Activated CD8-positive, alpha-beta memory T cell treated with anti-CD3 and anti-CD28 coated beads, Interleukin-2, amount 50 U/mL, for 4 hours (primary cell): ENCODE measurements at regions not wholly inside any gene's neighbourhood (a gene's known extent, or its start where the extent isn't known, plus 50 kb on each side); places are given as distances from the start of the nearest gene placed in this dataset.
"Not testable (repeated sequence)": the region's sequence is repeated elsewhere in the genome, so short reads cannot be mapped to it uniquely, and the experiment has no call there.

Experiments
- DNase-seq: peaks from one replicate; pipeline ENCODE4 v3.0.0-alpha.2; 2020

- no peak for DNase-seq
These were observed 122.1 kb upstream of the ID2 start for GRCh38 chr2:8559805-8560204.

GRCh38 chr2:8561692-8562091 lies 120.2 kb upstream of the ID2 start:
- DNase-seq: not testable (repeated sequence)

GRCh38 chr2:8563814-8564474 lies 117.9 kb upstream of the ID2 start:
- no peak for DNase-seq

- no peak for DNase-seq
These were observed 117.4 kb upstream of the ID2 start for GRCh38 chr2:8564475-8564874.

- no peak for DNase-seq
These were observed 116.3 kb upstream of the ID2 start for GRCh38 chr2:8565399-8566154.

GRCh38 chr2:8566155-8566670 lies 115.6 kb upstream of the ID2 start:
- no peak for DNase-seq

GRCh38 chr2:8566774-8567468 lies 114.9 kb upstream of the ID2 start:
- DNase-seq: no peak

GRCh38 chr2:8567469-8568260 lies 114.2 kb upstream of the ID2 start:
- no peak for DNase-seq

GRCh38 chr2:8568543-8569302 lies 113.1 kb upstream of the ID2 start:
- DNase-seq: no peak

- no peak for DNase-seq
These were observed 112.4 kb upstream of the ID2 start for GRCh38 chr2:8569332-8569930.

GRCh38 chr2:8570637-8571036 lies 111.2 kb upstream of the ID2 start:
- no peak for DNase-seq

- DNase-seq: no peak
These were observed 110.5 kb upstream of the ID2 start for GRCh38 chr2:8571301-8571791.

GRCh38 chr2:8571792-8572499 lies 109.9 kb upstream of the ID2 start:
- DNase-seq: no peak

GRCh38 chr2:8572712-8573233 lies 109.1 kb upstream of the ID2 start:
- no peak for DNase-seq

- no peak for DNase-seq
These were observed 108.5 kb upstream of the ID2 start for GRCh38 chr2:8573234-8573941.

- DNase-seq: no peak
These were observed 108.0 kb upstream of the ID2 start for GRCh38 chr2:8573942-8574195.

GRCh38 chr2:8574196-8575037 lies 107.4 kb upstream of the ID2 start:
- no peak for DNase-seq

- peak; percentile 59 for DNase-seq
These were observed 106.6 kb upstream of the ID2 start for GRCh38 chr2:8575038-8575833.
